ENCODE measurements at regions not wholly inside any gene's neighbourhood (a gene's known extent, or its start where the extent isn't known, plus 50 kb on each side); places are given as distances from the start of the nearest gene placed in this dataset.

DNA sequence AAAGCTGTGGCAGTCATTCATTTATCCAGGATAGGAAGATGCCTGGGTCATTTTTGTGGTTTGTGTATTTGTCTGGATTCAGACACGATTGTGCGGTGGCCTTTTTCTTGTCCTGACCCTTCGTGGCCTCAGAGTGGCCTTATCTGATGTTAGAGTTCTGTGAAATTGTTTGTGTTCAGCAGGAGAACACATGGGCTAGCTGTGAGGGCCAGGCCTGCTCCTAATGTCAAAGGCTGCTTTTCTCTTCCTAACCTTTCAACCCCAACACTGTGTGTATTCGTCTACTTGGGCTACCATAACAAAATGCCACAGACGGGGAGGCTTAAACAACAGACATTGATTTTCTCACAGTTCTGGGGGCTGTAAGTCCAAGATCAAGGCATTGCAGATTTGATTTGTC is 321.8 kb downstream of the CD83 start:
- TF ChIP-seq ZNF843 (tag by site-specific recombination; IDR thresholded peaks at IDR 0.05) (no peak), HOXA7 (CRISPR knock-in tag; IDR thresholded peaks at IDR 0.05; ENCODE audit: borderline replicate concordance) (no peak), ZNF426 (tag by site-specific recombination; IDR thresholded peaks at IDR 0.05) (no peak), ZNF514 (tag by site-specific recombination; IDR thresholded peaks at IDR 0.05) (no peak), ZBTB48 (tag by site-specific recombination; IDR thresholded peaks at IDR 0.05) (no peak), ZNF837 (tag by site-specific recombination; IDR thresholded peaks at IDR 0.05) (no peak), ZNF133 (tag by site-specific recombination; IDR thresholded peaks at IDR 0.05) (no peak), ZNF529 (tag by site-specific recombination; IDR thresholded peaks at IDR 0.05; ENCODE audit: insufficient replicate concordance) (no peak)
- TF ChIP-seq, protein P1, sequence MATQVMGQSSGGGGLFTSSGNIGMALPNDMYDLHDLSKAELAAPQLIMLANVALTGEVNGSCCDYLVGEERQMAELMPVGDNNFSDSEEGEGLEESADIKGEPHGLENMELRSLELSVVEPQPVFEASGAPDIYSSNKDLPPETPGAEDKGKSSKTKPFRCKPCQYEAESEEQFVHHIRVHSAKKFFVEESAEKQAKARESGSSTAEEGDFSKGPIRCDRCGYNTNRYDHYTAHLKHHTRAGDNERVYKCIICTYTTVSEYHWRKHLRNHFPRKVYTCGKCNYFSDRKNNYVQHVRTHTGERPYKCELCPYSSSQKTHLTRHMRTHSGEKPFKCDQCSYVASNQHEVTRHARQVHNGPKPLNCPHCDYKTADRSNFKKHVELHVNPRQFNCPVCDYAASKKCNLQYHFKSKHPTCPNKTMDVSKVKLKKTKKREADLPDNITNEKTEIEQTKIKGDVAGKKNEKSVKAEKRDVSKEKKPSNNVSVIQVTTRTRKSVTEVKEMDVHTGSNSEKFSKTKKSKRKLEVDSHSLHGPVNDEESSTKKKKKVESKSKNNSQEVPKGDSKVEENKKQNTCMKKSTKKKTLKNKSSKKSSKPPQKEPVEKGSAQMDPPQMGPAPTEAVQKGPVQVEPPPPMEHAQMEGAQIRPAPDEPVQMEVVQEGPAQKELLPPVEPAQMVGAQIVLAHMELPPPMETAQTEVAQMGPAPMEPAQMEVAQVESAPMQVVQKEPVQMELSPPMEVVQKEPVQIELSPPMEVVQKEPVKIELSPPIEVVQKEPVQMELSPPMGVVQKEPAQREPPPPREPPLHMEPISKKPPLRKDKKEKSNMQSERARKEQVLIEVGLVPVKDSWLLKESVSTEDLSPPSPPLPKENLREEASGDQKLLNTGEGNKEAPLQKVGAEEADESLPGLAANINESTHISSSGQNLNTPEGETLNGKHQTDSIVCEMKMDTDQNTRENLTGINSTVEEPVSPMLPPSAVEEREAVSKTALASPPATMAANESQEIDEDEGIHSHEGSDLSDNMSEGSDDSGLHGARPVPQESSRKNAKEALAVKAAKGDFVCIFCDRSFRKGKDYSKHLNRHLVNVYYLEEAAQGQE (tag by site-specific recombination; IDR thresholded peaks at IDR 0.05), result no peak
- TF ChIP-seq, protein P2, sequence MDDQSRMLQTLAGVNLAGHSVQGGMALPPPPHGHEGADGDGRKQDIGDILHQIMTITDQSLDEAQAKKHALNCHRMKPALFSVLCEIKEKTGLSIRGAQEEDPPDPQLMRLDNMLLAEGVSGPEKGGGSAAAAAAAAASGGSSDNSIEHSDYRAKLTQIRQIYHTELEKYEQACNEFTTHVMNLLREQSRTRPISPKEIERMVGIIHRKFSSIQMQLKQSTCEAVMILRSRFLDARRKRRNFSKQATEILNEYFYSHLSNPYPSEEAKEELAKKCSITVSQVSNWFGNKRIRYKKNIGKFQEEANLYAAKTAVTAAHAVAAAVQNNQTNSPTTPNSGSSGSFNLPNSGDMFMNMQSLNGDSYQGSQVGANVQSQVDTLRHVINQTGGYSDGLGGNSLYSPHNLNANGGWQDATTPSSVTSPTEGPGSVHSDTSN (CRISPR knock-in tag; IDR thresholded peaks at IDR 0.05), result no peak
- TF ChIP-seq, protein P3, sequence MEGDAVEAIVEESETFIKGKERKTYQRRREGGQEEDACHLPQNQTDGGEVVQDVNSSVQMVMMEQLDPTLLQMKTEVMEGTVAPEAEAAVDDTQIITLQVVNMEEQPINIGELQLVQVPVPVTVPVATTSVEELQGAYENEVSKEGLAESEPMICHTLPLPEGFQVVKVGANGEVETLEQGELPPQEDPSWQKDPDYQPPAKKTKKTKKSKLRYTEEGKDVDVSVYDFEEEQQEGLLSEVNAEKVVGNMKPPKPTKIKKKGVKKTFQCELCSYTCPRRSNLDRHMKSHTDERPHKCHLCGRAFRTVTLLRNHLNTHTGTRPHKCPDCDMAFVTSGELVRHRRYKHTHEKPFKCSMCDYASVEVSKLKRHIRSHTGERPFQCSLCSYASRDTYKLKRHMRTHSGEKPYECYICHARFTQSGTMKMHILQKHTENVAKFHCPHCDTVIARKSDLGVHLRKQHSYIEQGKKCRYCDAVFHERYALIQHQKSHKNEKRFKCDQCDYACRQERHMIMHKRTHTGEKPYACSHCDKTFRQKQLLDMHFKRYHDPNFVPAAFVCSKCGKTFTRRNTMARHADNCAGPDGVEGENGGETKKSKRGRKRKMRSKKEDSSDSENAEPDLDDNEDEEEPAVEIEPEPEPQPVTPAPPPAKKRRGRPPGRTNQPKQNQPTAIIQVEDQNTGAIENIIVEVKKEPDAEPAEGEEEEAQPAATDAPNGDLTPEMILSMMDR (tag by site-specific recombination; IDR thresholded peaks at IDR 0.05), result no peak
- TF ChIP-seq, protein P4, sequence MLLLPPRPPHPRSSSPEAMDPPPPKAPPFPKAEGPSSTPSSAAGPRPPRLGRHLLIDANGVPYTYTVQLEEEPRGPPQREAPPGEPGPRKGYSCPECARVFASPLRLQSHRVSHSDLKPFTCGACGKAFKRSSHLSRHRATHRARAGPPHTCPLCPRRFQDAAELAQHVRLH (tag by site-specific recombination; IDR thresholded peaks at IDR 0.05), result no peak
- TF ChIP-seq, protein P5, sequence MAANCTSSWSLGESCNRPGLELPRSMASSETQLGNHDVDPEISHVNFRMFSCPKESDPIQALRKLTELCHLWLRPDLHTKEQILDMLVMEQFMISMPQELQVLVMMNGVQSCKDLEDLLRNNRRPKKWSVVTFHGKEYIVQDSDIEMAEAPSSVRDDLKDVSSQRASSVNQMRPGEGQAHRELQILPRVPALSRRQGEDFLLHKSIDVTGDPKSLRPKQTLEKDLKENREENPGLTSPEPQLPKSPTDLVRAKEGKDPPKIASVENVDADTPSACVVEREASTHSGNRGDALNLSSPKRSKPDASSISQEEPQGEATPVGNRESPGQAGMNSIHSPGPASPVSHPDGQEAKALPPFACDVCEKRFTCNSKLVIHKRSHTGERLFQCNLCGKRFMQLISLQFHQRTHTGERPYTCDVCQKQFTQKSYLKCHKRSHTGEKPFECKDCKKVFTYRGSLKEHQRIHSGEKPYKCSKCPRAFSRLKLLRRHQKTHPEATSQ (tag by site-specific recombination; IDR thresholded peaks at IDR 0.05), result no peak
- TF ChIP-seq, protein P6, sequence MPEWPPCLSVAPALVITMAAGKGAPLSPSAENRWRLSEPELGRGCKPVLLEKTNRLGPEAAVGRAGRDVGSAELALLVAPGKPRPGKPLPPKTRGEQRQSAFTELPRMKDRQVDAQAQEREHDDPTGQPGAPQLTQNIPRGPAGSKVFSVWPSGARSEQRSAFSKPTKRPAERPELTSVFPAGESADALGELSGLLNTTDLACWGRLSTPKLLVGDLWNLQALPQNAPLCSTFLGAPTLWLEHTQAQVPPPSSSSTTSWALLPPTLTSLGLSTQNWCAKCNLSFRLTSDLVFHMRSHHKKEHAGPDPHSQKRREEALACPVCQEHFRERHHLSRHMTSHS (tag by site-specific recombination; IDR thresholded peaks at IDR 0.05), result no peak
